ENCODE measurements at regions not wholly inside any gene's neighbourhood (a gene's known extent, or its start where the extent isn't known, plus 50 kb on each side); places are given as distances from the start of the nearest gene placed in this dataset.

DNA sequence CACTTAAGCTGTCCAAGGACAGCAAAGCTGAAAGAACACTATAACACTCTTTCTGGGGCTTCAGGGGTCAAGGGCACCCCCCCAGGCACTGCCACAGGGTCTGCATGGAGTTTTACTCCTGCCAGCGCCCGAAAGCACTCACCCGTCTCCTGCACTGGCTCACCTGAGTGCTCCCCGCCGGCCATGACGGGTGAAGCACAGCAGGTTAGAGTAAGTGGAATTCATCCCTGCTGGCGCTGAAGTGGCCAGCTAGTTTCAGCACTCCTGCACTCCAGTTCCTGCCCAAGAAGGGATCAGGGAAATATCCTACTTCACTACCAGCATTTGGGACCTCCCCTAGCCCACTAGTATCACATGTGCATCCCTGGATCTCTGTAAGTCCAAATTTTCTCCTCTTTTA is 516.0 kb downstream of the ZNF608 start:
- Histone ChIP-seq H3K9me1 (replicated peaks; ENCODE audit: control insufficient read depth, extremely low read depth, insufficient read depth, low read length) (no peaks in the 10 kb centered on the region), H3K36me3 (ENCODE audit: control insufficient read depth in 2 of 2, extremely low read depth in 1 of 2, insufficient read depth in 2 of 2, low read length in 2 of 2) (no peaks in the 10 kb centered on the region), H4K20me1 (replicated peaks; ENCODE audit: control insufficient read depth, extremely low read depth, insufficient read depth, low read length) (no peaks in the 10 kb centered on the region), H3K9ac (replicated peaks; ENCODE audit: extremely low read depth, insufficient read depth, low read length) (no peak overlapping the region), H3K4me2 (ENCODE audit: insufficient read depth, low read length) (no peak overlapping the region), H3K79me2 (ENCODE audit: control insufficient read depth, insufficient read depth, low read length) (no peaks in the 10 kb centered on the region), H3K4me3 (replicated peaks in 1 of 3; ENCODE audit: insufficient read depth in 1 of 3, low read depth in 1 of 3, low read length in 3 of 3) (no peak overlapping the region), H3K27ac (ENCODE audit: insufficient read depth, low read depth, low read length) (no peak overlapping the region), H3K4me1 (ENCODE audit: control insufficient read depth, extremely low read depth, insufficient read depth, low read length) (no peaks in the 10 kb centered on the region), H3K27me3 (ENCODE audit: control insufficient read depth in 2 of 2, insufficient read depth in 2 of 2, low read length in 2 of 2) (no peaks in the 10 kb centered on the region), H2AFZ (ENCODE audit: low read depth, low read length) (no peak overlapping the region), H3K9me3 (replicated peaks; ENCODE audit: control insufficient read depth, insufficient read depth, low read length) (no peaks in the 10 kb centered on the region)
- FAIRE-seq (no peak), DNase-seq (ENCODE audit: low read depth, low spot score) (no peak)
- intact Hi-C loops (cut with micrococcal nuclease) = no loop called here
- BruUV-seq (replicated peaks) = no TSS peak
- dilution Hi-C loops (cut with MboI; ENCODE audit: extremely low pct_ligation_motif_present, low sequenced_read_pairs) = no loop called here
- ChIA-PET POLR2A (no interaction called here), CTCF (no interaction called here)
- TF ChIP-seq MYC (IDR thresholded peaks at IDR 0.05; ENCODE audit: low read depth, low read length) = no peak
- TF ChIP-seq GATA2 (IDR thresholded peaks at IDR 0.05; ENCODE audit: insufficient read depth, insufficient read length, low read depth, low read length) = no peak
- TF ChIP-seq, protein P1, sequence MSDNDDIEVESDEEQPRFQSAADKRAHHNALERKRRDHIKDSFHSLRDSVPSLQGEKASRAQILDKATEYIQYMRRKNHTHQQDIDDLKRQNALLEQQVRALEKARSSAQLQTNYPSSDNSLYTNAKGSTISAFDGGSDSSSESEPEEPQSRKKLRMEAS (IDR thresholded peaks at IDR 0.05; ENCODE audit: insufficient read depth, insufficient read length) = no peak
- no peak for TF ChIP-seq POLR2A (IDR thresholded peaks at IDR 0.05; ENCODE audit: low read depth, low read length)
- TF ChIP-seq FOS (IDR thresholded peaks at IDR 0.05; ENCODE audit: borderline replicate concordance, insufficient read depth, low read length) = no peak
- TF ChIP-seq POLR2AphosphoS5 (IDR thresholded peaks at IDR 0.05; ENCODE audit: insufficient read depth, low read depth, low read length) = no peak

DNA sequence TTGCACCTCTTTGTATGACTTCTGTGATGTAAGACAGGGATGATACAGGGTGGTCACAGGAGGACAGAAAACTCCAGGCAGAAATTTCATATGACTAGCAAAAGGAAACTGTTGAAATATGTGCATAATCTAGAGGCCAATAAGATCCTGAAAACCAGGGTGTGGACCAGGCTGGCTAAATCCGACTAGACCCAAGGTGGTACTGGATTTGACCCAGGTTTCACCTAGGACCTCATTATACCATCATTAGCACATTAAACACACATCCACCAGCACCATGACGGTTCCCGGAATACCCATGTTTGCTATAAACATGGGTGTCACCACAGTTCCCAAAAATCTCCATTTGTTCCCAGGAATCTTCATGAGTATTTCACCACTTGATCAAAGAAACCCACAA is 517.1 kb downstream of the ZNF608 start:
- no TSS peak for BruUV-seq (replicated peaks)
- dilution Hi-C loops (cut with MboI; ENCODE audit: extremely low pct_ligation_motif_present, low sequenced_read_pairs) = no loop called here
- FAIRE-seq = no peak

More for the DNA sequence above, 517.1 kb downstream of the ZNF608 start:
- no peaks in the 10 kb centered on the region for H3K9me1 ChIP-seq (replicated peaks; ENCODE audit: control insufficient read depth, extremely low read depth, insufficient read depth, low read length)
- H3K4me2 ChIP-seq (ENCODE audit: insufficient read depth, low read length) = no peak overlapping the region
- no peak overlapping the region for H3K27ac ChIP-seq (ENCODE audit: insufficient read depth, low read depth, low read length)
- intact Hi-C loops (cut with micrococcal nuclease) = no loop called here
- H3K9ac ChIP-seq (replicated peaks; ENCODE audit: extremely low read depth, insufficient read depth, low read length) = no peak overlapping the region
- ChIA-PET POLR2A (no interaction called here), CTCF (no interaction called here)
- no peaks in the 10 kb centered on the region for H3K36me3 ChIP-seq (ENCODE audit: control insufficient read depth in 2 of 2, extremely low read depth in 1 of 2, insufficient read depth in 2 of 2, low read length in 2 of 2)
- H3K4me3 ChIP-seq (replicated peaks in 1 of 3; ENCODE audit: insufficient read depth in 1 of 3, low read depth in 1 of 3, low read length in 3 of 3) = no peak overlapping the region
- H4K20me1 ChIP-seq (replicated peaks; ENCODE audit: control insufficient read depth, extremely low read depth, insufficient read depth, low read length) = no peaks in the 10 kb centered on the region
- no peak overlapping the region for H2AFZ ChIP-seq (ENCODE audit: low read depth, low read length)
- H3K79me2 ChIP-seq (ENCODE audit: control insufficient read depth, insufficient read depth, low read length) = no peaks in the 10 kb centered on the region
- no peak for DNase-seq (ENCODE audit: low read depth, low spot score)
- H3K4me1 ChIP-seq (ENCODE audit: control insufficient read depth, extremely low read depth, insufficient read depth, low read length) = no peaks in the 10 kb centered on the region
- TF ChIP-seq, protein P1 (IDR thresholded peaks at IDR 0.05; ENCODE audit: insufficient read depth, insufficient read length) = no peak
- TF ChIP-seq EZH2 (IDR thresholded peaks at IDR 0.05; ENCODE audit: borderline replicate concordance, low read depth, low read length, severe bottlenecking) (no peak), POLR2A (IDR thresholded peaks at IDR 0.05; ENCODE audit: low read depth, low read length) (no peak), GATA2 (IDR thresholded peaks at IDR 0.05; ENCODE audit: insufficient read depth, insufficient read length, low read depth, low read length) (no peak), MYC (IDR thresholded peaks at IDR 0.05; ENCODE audit: low read depth, low read length) (no peak)
- H3K9me3 ChIP-seq (replicated peaks; ENCODE audit: control insufficient read depth, insufficient read depth, low read length) = no peaks in the 10 kb centered on the region
- H3K27me3 ChIP-seq (ENCODE audit: control insufficient read depth in 2 of 2, insufficient read depth in 2 of 2, low read length in 2 of 2) = no peaks in the 10 kb centered on the region

Measured in endothelial cell of umbilical vein (primary cell).